Esophagus mucosa (tissue), 1 donor: ENCODE measurements at regions not wholly inside any gene's neighbourhood (a gene's known extent, or its start where the extent isn't known, plus 50 kb on each side); places are given as distances from the start of the nearest gene placed in this dataset.
"Not testable (repeated sequence)": the region's sequence is repeated elsewhere in the genome, so short reads cannot be mapped to it uniquely, and the experiment has no call there.

Experiments used
- ATAC-seq: fragments of 200-7000 bp; cut with Tn5 transposase; one replicate; pipeline ENCODE4 v1.9.1; 2020
- donor health status: DM: yes; HTN: yes; CAD: no.

- ATAC-seq = no peak
These were observed 624.2 kb downstream of the GLUD2 start for GRCh38 chrX:121671649-121672048.

DNA sequence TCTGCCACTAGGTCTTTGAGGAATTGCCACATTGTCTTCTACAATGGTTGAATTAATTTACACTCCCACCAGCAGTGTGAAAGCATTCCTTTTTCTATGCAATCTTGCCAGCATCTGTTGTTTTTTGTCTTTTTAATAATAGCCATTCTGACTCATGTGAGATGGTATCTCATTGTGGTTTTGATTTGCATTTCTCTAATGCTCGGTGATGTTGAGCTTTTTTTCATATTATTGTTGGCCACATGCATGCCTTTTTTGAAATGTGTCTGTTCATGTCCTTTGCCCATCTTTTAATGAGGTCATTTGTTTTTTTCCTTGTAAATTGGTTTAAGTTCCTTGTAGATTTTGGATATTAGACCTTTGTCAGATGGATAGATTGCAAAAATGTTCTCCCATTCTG, 661.8 kb downstream of the GLUD2 start:
- not testable (repeated sequence) for ATAC-seq

DNA sequence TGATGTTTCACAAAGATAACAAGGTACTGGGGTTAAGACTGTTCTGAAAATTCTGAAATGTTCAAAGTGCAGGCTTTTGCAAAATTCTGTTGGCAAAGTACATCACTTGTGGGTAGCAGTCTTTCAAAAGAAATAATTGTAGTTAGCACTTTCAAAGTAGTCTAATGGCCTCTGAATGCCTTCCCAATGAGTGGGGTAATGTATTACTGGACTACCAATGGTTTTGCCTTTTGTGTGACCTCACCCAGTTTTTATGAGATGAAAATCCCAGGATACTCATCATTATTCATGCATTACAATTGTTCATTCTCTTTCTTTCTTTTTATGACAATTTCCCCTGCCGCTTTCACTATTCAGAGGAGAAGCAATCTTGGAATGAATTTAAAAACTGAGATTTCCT, 686.1 kb downstream of the GLUD2 start:
- no peak for ATAC-seq

- no peak for ATAC-seq
These were observed 698.7 kb downstream of the GLUD2 start for GRCh38 chrX:121746105-121746504.

DNA sequence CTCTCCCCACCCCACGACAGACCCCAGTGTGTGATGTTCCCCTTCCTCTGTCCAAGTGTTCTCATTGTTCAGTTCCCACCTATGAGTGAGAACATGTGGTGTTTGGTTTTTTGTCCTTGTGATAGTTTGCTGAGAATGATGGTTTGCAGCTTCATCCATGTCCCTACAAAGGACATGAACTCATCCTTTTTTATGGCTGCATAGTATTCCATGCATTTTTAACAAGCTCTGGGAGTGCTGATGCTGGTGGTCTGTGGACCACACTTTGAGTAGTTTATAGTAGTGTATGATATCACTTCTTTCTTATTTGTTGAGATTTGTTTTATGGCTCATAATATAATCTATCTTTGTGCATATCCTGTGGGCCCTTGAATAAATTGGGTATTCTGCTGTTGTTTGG, 706.2 kb downstream of the GLUD2 start:
- ATAC-seq = not testable (repeated sequence)

DNA sequence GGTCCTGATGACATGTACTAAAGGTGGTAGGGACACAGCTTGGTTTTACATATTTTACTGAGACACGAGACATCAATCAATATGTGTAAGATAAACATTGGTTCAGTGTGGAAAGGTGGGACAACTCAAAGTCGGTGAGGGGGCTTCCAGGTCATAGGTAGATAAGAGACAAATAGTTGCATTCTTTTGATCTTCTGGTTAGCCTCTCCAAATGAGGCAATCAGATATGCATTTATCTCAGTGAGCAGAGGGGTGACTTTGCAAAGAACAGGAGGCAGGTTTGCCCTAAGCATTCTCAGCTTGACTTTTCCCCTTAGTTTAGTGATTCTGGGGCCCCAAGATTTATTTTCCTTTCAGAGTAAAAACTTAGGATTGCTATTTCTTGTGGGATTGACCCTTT, 706.9 kb downstream of the GLUD2 start:
- ATAC-seq = no peak

GRCh38 chrX:121755541-121755940, 708.1 kb downstream of the GLUD2 start:
- peak; percentile 64 for ATAC-seq

- no peak for ATAC-seq
These were observed 714.4 kb downstream of the GLUD2 start for GRCh38 chrX:121761845-121762244.

GRCh38 chrX:121763671-121764070, 716.3 kb downstream of the GLUD2 start:
- ATAC-seq = no peak

GRCh38 chrX:121768210-121768609, 720.8 kb downstream of the GLUD2 start:
- not testable (repeated sequence) for ATAC-seq

DNA sequence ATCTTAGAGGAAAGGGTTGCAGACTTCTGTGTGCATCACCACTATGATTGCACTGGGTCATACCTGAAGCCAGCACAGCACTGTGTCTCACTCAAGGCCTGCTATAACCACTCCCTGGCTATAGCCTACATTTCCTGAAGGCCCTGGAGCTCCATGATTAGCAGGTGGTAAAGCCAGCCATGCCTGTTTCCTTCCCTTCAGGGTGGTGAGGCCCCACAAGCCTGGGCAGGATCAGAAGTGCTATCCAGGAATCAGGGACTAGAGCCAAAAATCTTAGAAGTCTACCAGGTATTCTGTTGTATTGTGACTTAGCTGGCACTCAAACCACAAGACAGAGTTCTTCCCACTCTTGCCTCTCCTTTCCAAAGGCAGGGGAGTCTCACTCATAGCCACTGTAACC, 734.6 kb downstream of the GLUD2 start:
- ATAC-seq = peak; percentile 97

GRCh38 chrX:121782544-121782943, 735.1 kb downstream of the GLUD2 start:
- no peak for ATAC-seq

GRCh38 chrX:121782976-121783375, 735.6 kb downstream of the GLUD2 start:
- no peak for ATAC-seq

DNA sequence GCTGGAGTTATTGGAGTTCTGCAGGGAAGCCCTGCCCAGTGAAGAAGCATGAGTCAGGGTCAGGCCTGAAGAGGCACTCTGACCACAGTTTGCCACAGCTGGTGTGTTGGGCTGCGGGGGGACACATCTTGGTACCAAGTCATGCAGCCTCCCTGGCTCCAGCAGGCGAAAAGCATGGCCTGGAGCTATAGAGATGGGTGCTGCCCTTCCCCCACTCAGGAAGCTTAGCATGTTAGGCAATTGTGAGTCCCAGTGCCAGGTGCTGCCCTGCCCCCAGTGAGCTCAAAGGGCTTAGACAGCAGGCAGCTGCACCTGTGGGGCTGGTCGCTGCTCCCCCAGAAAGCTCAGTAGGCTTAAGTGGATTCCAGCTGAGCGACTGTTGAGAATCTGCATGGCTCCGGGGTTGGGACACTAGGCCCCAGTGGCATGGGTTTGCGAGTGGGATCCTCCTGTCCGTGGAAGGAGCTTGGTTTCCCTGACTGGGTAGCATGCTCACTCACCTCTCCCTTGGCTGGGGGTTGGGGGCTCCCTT, 755.5 kb downstream of the GLUD2 start:
- no peak for ATAC-seq

DNA sequence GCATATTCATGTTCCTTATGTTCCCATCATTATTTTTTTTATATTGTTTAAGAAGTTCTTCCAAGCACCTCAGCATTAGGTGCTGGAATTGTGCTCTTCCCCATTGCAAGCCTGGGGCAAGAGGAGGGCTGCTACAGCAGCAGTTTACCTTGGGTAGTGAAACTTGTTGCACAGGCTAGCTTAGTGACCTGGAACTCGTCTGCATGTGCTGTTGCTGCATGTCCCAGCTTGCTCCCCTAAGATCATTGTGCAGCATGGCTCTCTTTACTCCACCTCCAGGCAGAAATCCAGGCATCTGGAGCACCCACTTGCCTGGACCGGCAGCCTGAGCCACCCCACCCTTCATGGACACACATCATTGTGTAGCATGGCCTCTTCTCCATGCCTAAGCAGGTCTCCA, 776.0 kb downstream of the GLUD2 start:
- ATAC-seq = peak; percentile 95

GRCh38 chrX:121831601-121832000, 784.2 kb downstream of the GLUD2 start:
- no peak for ATAC-seq

- no peak for ATAC-seq
These were observed 785.0 kb downstream of the GLUD2 start for GRCh38 chrX:121832446-121832845.

GRCh38 chrX:121836000-121836399, 788.6 kb downstream of the GLUD2 start:
- ATAC-seq = no peak

DNA sequence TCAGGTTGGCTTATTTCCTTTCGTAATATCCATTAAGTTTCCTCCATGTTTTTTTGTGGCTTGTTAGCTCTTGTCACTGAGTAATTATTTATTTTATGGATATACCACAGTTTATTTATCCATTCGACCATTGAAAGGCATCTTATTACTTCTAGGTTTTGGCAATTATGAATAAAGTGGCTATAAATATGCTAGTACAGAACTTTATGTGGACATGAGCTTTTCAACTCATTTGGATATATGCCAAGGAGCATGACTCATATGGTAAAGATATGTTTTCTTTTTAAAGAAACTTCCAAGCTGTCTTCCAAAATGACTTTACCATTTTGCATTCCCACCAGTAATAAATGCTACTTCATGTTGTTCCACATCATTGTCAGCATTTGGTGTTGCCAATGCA, 803.6 kb downstream of the GLUD2 start:
- no peak for ATAC-seq

DNA sequence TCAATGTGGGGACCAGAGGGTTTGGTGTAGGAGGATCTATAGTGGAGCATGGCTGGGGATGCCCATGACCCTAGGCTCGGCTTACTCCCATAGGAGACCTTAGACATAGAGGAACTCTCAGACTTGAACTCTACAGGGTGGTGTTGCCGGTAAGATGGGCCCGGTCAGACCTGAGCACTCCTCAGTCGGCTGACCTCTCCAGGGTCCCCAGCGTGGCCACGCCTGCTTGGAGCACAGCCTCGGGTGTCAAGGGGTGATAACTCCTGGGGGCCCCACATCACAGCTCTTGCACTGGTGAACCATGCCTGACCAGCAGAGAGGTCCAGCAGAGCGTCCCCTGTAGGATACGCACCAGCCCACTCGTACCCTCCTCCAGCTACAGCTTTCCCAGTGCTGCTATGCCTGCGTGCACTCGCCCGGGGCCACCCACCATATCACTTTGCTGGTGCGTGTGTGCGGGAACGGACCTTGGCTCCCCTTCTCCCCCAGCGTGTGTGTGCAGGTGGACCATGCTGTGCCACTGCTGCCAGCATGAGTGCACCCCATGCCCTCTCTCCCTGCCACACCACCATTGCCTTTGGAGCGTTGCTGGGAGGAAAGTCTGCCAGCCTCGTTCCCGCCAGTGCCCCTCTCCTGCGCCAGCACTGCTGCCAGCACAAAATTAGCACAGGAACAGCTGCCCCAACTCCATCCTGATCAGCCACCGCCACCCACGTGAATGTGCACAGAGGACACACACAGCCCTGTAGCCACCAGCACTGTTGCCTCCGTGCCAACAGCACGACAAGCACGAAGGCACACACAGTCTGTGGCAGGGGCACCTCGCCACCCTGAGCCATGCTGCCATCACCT, 806.6 kb downstream of the GLUD2 start:
- no peak for ATAC-seq

GRCh38 chrX:121854614-121854911, 807.2 kb downstream of the GLUD2 start:
- ATAC-seq = no peak

DNA sequence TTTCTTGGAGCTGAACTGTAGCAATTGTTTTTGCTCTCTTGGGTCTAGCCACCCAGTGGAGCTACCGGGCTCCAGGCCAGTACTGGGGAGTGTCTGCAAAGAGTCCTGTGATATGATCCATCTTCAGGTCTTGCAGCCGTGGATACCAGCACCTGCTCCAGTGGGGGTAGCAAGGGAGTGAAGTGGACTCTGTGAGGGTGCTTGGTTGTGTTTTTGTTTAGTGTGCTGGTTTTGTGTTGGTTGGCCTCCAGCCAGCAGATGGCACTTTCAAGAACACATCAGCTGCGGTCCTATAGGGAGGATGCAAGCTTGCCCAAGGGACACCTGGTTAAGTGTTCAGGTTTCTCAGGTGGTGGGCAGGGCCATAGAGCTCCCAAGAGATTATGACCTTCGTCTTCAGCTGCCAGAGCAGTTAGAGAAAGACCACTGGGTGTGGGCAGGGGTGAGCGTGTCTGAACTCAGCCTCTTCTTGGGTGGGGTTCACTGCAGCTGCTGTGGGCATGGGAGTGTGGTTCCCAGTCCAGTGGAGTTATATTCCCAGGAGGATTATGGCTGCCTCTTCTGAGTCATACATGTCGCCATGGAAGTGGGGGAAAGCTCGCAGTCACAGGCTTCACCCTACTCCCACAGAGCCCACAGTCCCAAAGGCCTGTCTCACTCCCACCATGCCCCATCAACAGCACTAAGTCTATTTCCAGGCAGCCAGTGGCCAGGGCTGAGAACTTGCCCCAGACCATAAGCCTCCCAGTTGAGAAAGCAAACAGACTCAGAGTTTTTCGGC, 811.6 kb downstream of the GLUD2 start:
- ATAC-seq = no peak

- no peak for ATAC-seq
These were observed 816.6 kb downstream of the GLUD2 start for GRCh38 chrX:121863976-121864375.

DNA sequence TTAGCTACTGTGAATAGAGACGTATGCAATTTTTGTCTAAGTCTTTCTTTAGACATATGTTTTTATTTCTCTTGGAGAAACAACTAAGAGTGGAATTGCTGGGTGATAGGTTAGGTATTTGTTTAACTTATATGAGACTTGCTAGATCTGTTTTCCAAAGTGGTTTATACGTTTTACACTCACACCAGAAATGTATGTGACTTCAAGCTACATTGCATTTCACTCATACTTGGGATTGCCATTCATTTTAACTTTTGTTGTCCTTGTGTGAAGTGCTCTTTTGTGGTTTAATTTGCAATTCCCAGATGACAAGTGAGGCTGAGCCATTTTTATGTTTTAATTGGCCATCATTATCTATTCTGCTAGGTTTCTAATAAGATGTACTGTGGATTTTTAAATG, 817.2 kb downstream of the GLUD2 start:
- no peak for ATAC-seq
